HepG2 (cell line): ENCODE measurements at regions not wholly inside any gene's neighbourhood (a gene's known extent, or its start where the extent isn't known, plus 50 kb on each side); places are given as distances from the start of the nearest gene placed in this dataset.
"Not testable (repeated sequence)": the region's sequence is repeated elsewhere in the genome, so short reads cannot be mapped to it uniquely, and the experiment has no call there.

Experiments
- ATAC-seq: fragments of 200-7000 bp; cut with Tn5 transposase; 3 replicates; pipeline ENCODE4 v1.9.1; 2020; ENCODE audit warnings: mild to moderate bottlenecking, moderate library complexity
- BruUV-seq: library from RNA; stranded (reverse); fragments of 400-500 nt; replicated peaks from 2 replicates; lab custom pipeline; 2021; lab: Mats Ljungman, UMichigan
- CTCF ChIA-PET: fragments of 300-600 bp; formaldehyde crosslinking; extraction: SDS; loops from one replicate; lab custom pipeline; 2021; ENCODE audit warnings: low total read pairs, inconsistent platforms, low intra/inter-chr PET ratio; lab: Yijun Ruan, JAX
- POLR2A ChIA-PET: fragments of 350-600 bp; sonication (Branson Sonifier 250); formaldehyde crosslinking; loops from one replicate; lab custom pipeline; 2020; ENCODE audit warnings: antibody characterized with exemption, inconsistent platforms; lab: Yijun Ruan, JAX
- DNase-seq: peaks from one replicate; pipeline ENCODE4 v3.0.0-alpha.2; 2015; ENCODE audit warnings: low spot score
- FAIRE-seq: peaks from 3 replicates; lab custom pipeline; 2011; peaks lifted over from hg19 to GRCh38; lab: Jason Lieb, UNC
- H2AFZ ChIP-seq: one replicate; pipeline ENCODE4 v1.6.1; 2011; ENCODE audit warnings: low read length, inconsistent platforms
- H3K27ac ChIP-seq: fragments of 300-600 bp; 3 replicates; pipeline ENCODE4 v1.8.0; 2011; ENCODE audit warnings: mixed run types, mild to moderate bottlenecking, mixed read lengths, low read length, inconsistent platforms; ENCODE audit not compliant: insufficient read depth; ENCODE audit errors: extremely low read length
- H3K27me3 ChIP-seq, 2 experiments: fragments of 200-600 bp in 1 of 2; 2 replicates in 1 of 2; 3 replicates in 1 of 2; pipeline versions ENCODE4 v1.6.0 to v1.8.0; 2011; ENCODE audit warnings: low read length in 2 of 2, mild to moderate bottlenecking in 2 of 2, moderate library complexity in 2 of 2, inconsistent platforms in 1 of 2; ENCODE audit not compliant: insufficient read depth in 2 of 2, control insufficient read depth in 1 of 2
- H3K36me3 ChIP-seq, 2 experiments: fragments of 200-600 bp in 1 of 2; replicated peaks in 1 of 2; 2 replicates in 1 of 2; 3 replicates in 1 of 2; pipeline versions ENCODE4 v1.5.1 to v1.8.0; 2011; ENCODE audit warnings: low read length in 2 of 2, inconsistent platforms in 1 of 2; ENCODE audit not compliant: insufficient read depth in 2 of 2, control insufficient read depth in 1 of 2
- H3K4me1 ChIP-seq: 2 replicates; pipeline ENCODE4 v1.5.1; 2012; ENCODE audit warnings: low read length, inconsistent platforms; ENCODE audit not compliant: insufficient read depth
- H3K4me2 ChIP-seq: 2 replicates; pipeline ENCODE4 v1.6.0; 2011; ENCODE audit warnings: low read depth, low read length, inconsistent platforms
- H3K4me3 ChIP-seq, 3 experiments: fragments of 200-600 bp in 1 of 3; sonication (generic), shearing (Covaris generic) in 1 of 3; replicated peaks in 1 of 3; 2 replicates each; pipeline ENCODE4 v1.5.1; 2011 to 2016; ENCODE audit warnings: low read length in 3 of 3, inconsistent platforms in 2 of 3, low read depth in 2 of 3, mild to moderate bottlenecking in 2 of 3, control low read depth in 1 of 3, mixed read lengths in 1 of 3; ENCODE audit not compliant: insufficient read depth in 1 of 3
- H3K79me2 ChIP-seq: one replicate; pipeline ENCODE4 v1.6.1; 2011; ENCODE audit warnings: low read length, inconsistent platforms; ENCODE audit not compliant: insufficient read depth
- H3K9ac ChIP-seq: 2 replicates; pipeline ENCODE4 v1.6.0; 2011; ENCODE audit warnings: mild to moderate bottlenecking, low read depth, low read length, inconsistent platforms; ENCODE audit not compliant: insufficient read depth
- H3K9me3 ChIP-seq: 2 replicates; pipeline ENCODE4 v1.5.1; 2012; ENCODE audit warnings: mild to moderate bottlenecking, low read length
- H4K20me1 ChIP-seq: 2 replicates; pipeline ENCODE4 v1.6.0; 2011; ENCODE audit warnings: inconsistent platforms, mild to moderate bottlenecking, low read length, moderate library complexity; ENCODE audit not compliant: insufficient read depth
- FOXJ3 ChIP-seq: sonication (generic); formaldehyde crosslinking; IDR thresholded peaks from 2 replicates; pipeline ENCODE4 v1.4.0; 2020; ENCODE audit warnings: missing genetic modification reagents, mild to moderate bottlenecking, borderline replicate concordance
- NFAT5 ChIP-seq: sonication (generic); formaldehyde crosslinking; IDR thresholded peaks from 2 replicates; pipeline ENCODE4 v1.4.0; 2020; ENCODE audit warnings: missing genetic modification reagents
- RFX3 ChIP-seq: IDR thresholded peaks from 2 replicates; pipeline ENCODE4 v1.6.1; 2016; ENCODE audit warnings: missing biosample characterization, missing genetic modification reagents
- SMARCC2 ChIP-seq: fragments of 450-650 bp; IDR thresholded peaks from 2 replicates; pipeline ENCODE4 v1.6.1; 2017; ENCODE audit warnings: antibody characterized with exemption, mild to moderate bottlenecking
- SP1 ChIP-seq, 2 experiments: fragments of 450-650 bp in 1 of 2; sonication (generic) in 1 of 2; formaldehyde crosslinking in 1 of 2; IDR thresholded peaks; 2 replicates each; pipeline versions ENCODE4 v1.4.0 to v1.6.1; 2016 to 2020; ENCODE audit warnings: missing genetic modification reagents in 1 of 2
- TEAD2 ChIP-seq: sonication (generic); formaldehyde crosslinking; IDR thresholded peaks from 2 replicates; pipeline ENCODE4 v1.9.0; 2021; ENCODE audit warnings: missing genetic modification reagents
- ZFP41 ChIP-seq: sonication (generic); formaldehyde crosslinking; IDR thresholded peaks from 2 replicates; pipeline ENCODE4 v1.4.0; 2020; ENCODE audit warnings: mild to moderate bottlenecking, missing genetic modification reagents, borderline replicate concordance
- ZNF556 ChIP-seq: sonication (generic); formaldehyde crosslinking; IDR thresholded peaks from 2 replicates; pipeline ENCODE4 v1.4.0; 2020; ENCODE audit warnings: mild to moderate bottlenecking, missing genetic modification reagents, borderline replicate concordance
- ZSCAN12 ChIP-seq: sonication (generic); formaldehyde crosslinking; IDR thresholded peaks from 2 replicates; pipeline ENCODE4 v1.9.0; 2021; ENCODE audit warnings: mild to moderate bottlenecking, missing genetic modification reagents
- ZSCAN5A ChIP-seq: sonication (generic); formaldehyde crosslinking; IDR thresholded peaks from 2 replicates; pipeline ENCODE4 v1.8.0; 2022; ENCODE audit warnings: mild to moderate bottlenecking, missing genetic modification reagents, borderline replicate concordance
- WGBS: methylation state at CpG from one replicate; pipeline ENCODE4 v1.1.6; 2017; ENCODE audit warnings: low lambda C conversion rate; 5-methylcytosine and 5-hydroxymethylcytosine counted together
- in situ Hi-C: cut with HindIII; loops from 2 replicates; pipeline ENCODE4 v1.10.0; 2017; ENCODE audit warnings: low pct_unique_long_range_greater_than_20kb; ENCODE audit not compliant: extremely low pct_ligation_motif_present
- intact Hi-C: fragments of 100-400 bp; cut with micrococcal nuclease; formaldehyde crosslinking; loops from one replicate; pipeline ENCODE4 v1.10.0; 2022; ENCODE audit not compliant: unreplicated experiment

DNA sequence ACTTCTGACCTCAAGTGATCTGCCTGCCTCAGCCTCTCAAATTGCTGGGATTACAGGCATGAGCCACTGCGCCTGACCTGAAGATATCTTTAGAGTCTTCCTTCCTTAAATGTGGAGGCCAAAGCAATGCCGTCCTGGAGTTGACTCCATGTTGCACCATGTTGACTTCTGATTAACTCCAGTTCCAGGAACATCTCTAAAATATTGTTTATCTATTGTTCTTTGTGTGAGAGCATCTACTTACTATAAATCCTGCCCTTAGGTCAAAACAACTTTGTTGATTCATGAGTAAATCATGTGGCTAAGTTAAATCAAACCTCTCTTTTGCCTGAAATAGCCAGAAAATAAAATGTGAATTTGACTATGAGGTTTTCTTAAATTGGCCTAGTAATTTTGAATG is 56.6 kb upstream of the CAPRIN1 start:
- intact Hi-C loops (loop anchor here (5.0 kb wide), 2 partner anchors 57 to 467 kb away; partner anchors contain the start of gene CAPRIN1), in situ Hi-C loops (loop anchor here (5.0 to 25.0 kb wide), 2 partner anchors 367 to 492 kb away; no protein-coding TSS in a partner anchor)
- no peaks in the 10 kb centered on the region for H4K20me1 ChIP-seq
- H3K79me2 ChIP-seq, result no peaks in the 10 kb centered on the region
- WGBS, result 29% methylated on average over 2 of the region's 2 CpGs
- H2AFZ ChIP-seq, result no peak overlapping the region
- FAIRE-seq (no peak), DNase-seq (no peak), ATAC-seq (no peak)
- H3K27me3 ChIP-seq, result peaks cover 0 to 12% of the 10 kb centered on the region in 2 experiments; a peak in 2 of 5 replicates
- H3K4me3 ChIP-seq, result no peak overlapping the region
- BruUV-seq, result no TSS peak
- peaks cover 18% of the 10 kb centered on the region for H3K4me1 ChIP-seq
- no peak overlapping the region for H3K9ac ChIP-seq
- CTCF ChIA-PET, result no interaction called here
- no peaks in the 10 kb centered on the region for H3K36me3 ChIP-seq
- no peak for TF ChIP-seq ZNF556 (CRISPR knock-in tag)
- TF ChIP-seq SMARCC2, result no peak
- no peak for TF ChIP-seq FOXJ3
- no peak for TF ChIP-seq NFAT5
- TF ChIP-seq ZSCAN12 (CRISPR knock-in tag), result no peak
- TF ChIP-seq ZFP41 (CRISPR knock-in tag), result no peak
- TF ChIP-seq RFX3, result no peak
- no peak for TF ChIP-seq ZSCAN5A (CRISPR knock-in tag)
- no peak for TF ChIP-seq TEAD2 (CRISPR knock-in tag)
- TF ChIP-seq SP1 (IDR thresholded peaks at IDR 0.05), result no peak
- TF ChIP-seq SP1 (CRISPR knock-in tag; IDR thresholded peaks at IDR 0.05), result no peak
- no peak overlapping the region for H3K4me2 ChIP-seq
- POLR2A ChIA-PET, result no interaction called here
- no peak overlapping the region for H3K27ac ChIP-seq
- no peaks in the 10 kb centered on the region for H3K9me3 ChIP-seq

DNA sequence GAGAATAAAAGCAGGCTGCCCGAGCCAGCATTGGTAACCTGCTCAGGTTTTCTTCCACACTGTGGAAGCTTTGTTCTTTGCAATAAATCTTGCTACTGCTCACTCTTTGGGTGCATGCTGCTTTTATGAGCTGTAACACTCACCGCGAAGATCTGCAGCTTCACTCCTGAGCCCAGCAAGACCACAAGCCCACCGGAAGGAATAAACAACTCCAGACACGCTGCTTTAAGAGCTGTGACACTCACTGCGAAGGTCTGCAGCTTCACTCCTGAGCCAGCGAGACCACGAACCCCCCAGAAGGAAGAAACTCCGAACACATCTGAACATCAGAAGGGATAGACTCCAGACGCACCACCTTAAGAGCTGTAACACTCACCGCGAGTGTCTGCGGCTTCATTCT is 60.4 kb upstream of the CAPRIN1 start:
- H3K4me2 ChIP-seq, H3K9me3 ChIP-seq, H3K4me3 ChIP-seq, intact Hi-C loops, H3K36me3 ChIP-seq, POLR2A ChIA-PET, DNase-seq, ATAC-seq, FAIRE-seq, H4K20me1 ChIP-seq, H3K79me2 ChIP-seq, BruUV-seq, H3K27me3 ChIP-seq, H3K27ac ChIP-seq, H3K4me1 ChIP-seq, H3K9ac ChIP-seq, H2AFZ ChIP-seq, CTCF ChIA-PET: not testable (repeated sequence)
- in situ Hi-C loops, result loop anchor here (25.0 kb wide), 1 partner anchor 496 kb away; no protein-coding TSS in a partner anchor
- WGBS, result 70% methylated on average over 13 of the region's 13 CpGs
